Activated naive CD8-positive, alpha-beta T cell treated with anti-CD3 and anti-CD28 coated beads for 36 hours (primary cell): ENCODE measurements at regions not wholly inside any gene's neighbourhood (a gene's known extent, or its start where the extent isn't known, plus 50 kb on each side); places are given as distances from the start of the nearest gene placed in this dataset.

Experiments used
- DNase-seq: peaks from one replicate; pipeline ENCODE4 v3.0.0; 2021
- H3K27ac Mint-ChIP-seq: one replicate; pipeline ENCODE4 v1.8.0; 2022; ENCODE audit warnings: mild to moderate bottlenecking, moderate library complexity, mixed read lengths
- H3K27me3 Mint-ChIP-seq: one replicate; pipeline ENCODE4 v1.8.0; 2022; ENCODE audit warnings: mild to moderate bottlenecking, mixed read lengths
- H3K36me3 Mint-ChIP-seq: one replicate; pipeline ENCODE4 v1.8.0; 2021; ENCODE audit warnings: mild to moderate bottlenecking, mixed read lengths
- H3K4me1 Mint-ChIP-seq: one replicate; pipeline ENCODE4 v1.8.0; 2021; ENCODE audit warnings: mixed read lengths
- H3K4me3 Mint-ChIP-seq: one replicate; pipeline ENCODE4 v1.8.0; 2022; ENCODE audit warnings: mild to moderate bottlenecking, moderate library complexity, mixed read lengths
- H3K9me3 Mint-ChIP-seq: one replicate; pipeline ENCODE4 v1.8.0; 2022; ENCODE audit warnings: mixed read lengths

DNA sequence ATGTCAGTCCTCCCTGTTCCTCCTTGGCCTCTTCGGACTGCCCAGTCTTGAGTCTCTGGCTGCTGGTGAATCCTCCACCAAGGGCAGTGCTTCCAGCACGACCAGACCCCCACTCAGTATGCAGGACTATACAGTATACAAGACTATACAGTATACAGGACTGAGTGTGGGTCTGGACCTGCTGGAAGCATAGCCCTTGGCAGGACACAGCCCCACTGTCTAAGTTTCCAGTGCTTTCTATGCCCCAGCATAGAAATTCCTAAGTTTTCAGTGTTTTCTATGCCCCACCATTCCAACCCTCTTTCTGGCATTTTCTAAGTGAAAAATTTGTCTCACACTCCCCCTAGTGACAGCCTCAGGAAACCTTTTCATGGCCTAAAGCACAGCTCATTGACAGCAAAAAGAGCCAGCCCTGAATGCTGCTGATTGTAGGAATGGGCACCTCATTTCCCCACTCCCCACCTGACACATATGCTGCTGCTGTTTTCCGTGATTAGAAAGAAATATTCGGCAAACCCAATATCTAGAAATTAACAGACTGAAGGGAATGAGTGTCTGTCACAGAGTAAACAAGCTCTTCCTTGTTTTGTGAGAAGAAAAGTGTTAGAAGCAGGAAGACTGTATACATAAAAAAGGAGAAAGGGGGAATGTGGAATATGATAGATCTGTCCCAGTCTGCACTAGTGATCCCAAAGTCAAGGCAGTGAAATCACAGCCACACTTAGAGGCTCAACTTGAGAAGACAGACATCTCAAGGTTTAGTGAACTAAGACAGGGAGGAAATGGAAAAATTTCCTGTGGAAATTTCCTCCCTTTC, 206.9 kb downstream of the IBTK start:
- no peaks in the 10 kb centered on the region for H3K9me3 Mint-ChIP-seq
- no peak overlapping the region for H3K27ac Mint-ChIP-seq
- no peak for DNase-seq
- H3K4me3 Mint-ChIP-seq, result no peak overlapping the region
- H3K36me3 Mint-ChIP-seq, result no peaks in the 10 kb centered on the region
- H3K27me3 Mint-ChIP-seq, result no peaks in the 10 kb centered on the region
- no peaks in the 10 kb centered on the region for H3K4me1 Mint-ChIP-seq

DNA sequence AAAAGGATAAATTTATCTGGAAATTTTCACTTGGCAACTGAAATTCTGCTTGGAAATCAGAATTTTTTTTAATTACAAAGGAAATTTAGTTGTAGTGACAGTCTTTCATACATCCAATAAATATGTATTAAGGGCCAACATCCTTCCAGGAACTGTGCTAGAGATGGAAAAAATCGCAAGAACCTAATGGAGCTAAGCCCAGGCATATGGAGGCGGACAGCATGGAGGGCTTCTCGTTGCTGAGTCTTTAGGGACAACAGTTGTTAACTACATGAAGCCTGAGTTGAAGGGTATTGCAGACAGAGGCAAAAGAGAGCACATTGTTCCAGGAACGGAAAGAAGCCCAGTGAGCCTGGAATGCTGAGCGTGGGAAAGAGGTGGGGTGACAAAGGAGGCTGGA, 208.9 kb downstream of the IBTK start:
- no peak for DNase-seq
- H3K4me3 Mint-ChIP-seq, result no peak overlapping the region
- H3K4me1 Mint-ChIP-seq, result no peaks in the 10 kb centered on the region
- H3K9me3 Mint-ChIP-seq, result no peaks in the 10 kb centered on the region
- no peaks in the 10 kb centered on the region for H3K36me3 Mint-ChIP-seq
- no peak overlapping the region for H3K27ac Mint-ChIP-seq
- H3K27me3 Mint-ChIP-seq, result peaks cover 3% of the 10 kb centered on the region

DNA sequence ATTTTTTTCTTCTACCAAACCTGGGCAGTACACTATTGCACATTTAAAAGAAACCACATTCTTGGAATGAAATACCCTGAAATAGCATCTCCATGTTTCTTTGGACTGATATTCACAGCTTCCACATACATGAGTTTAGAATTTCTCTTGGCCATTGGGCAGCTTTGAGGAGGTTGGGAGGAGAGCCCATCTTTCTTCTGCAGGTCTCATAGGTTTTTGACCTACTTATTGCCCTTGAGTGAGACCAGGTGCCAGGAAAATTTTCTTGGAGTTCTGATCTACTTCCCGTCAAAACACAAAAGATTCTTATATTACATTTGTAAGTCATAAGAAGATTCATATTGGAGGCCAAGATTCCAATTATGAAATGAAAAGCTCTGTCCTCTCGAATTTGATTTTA, 212.0 kb downstream of the IBTK start:
- Mint-ChIP-seq H3K4me1 (no peaks in the 10 kb centered on the region), H3K27me3 (peaks cover 3% of the 10 kb centered on the region), H3K9me3 (no peaks in the 10 kb centered on the region), H3K4me3 (no peak overlapping the region), H3K36me3 (no peaks in the 10 kb centered on the region), H3K27ac (no peak overlapping the region)
- DNase-seq, result no peak

DNA sequence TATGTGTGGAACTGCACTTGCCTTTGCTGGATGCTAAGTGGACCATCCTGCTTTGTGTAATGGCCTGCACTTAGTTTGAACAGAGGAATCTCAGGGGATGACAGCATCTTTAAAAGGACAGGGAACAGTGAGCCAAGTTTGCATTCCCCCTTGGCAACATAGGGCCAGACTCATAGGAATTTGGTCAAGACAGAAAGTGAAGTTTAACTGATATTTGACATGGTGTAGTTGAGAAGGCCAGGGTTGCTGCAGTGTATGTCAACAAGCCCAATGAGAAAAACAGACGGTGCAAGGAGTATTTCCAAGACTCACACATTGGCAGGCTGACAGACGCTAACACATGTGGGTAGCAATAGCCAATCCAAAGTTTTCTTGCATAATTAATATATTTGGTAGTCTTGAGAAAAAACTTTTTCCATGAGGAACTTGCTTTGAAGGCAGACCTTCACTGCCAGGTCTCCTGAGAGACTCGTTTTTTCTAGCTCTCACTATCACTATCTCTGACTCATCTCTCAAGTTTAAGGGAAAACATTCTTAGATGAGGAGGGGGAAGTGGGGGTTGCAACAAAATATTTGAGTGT, 213.8 kb downstream of the IBTK start:
- Mint-ChIP-seq H3K36me3 (no peaks in the 10 kb centered on the region), H3K4me3 (no peak overlapping the region), H3K27me3 (peaks cover 3% of the 10 kb centered on the region), H3K4me1 (no peaks in the 10 kb centered on the region), H3K9me3 (no peaks in the 10 kb centered on the region), H3K27ac (no peak overlapping the region)
- no peak for DNase-seq

DNA sequence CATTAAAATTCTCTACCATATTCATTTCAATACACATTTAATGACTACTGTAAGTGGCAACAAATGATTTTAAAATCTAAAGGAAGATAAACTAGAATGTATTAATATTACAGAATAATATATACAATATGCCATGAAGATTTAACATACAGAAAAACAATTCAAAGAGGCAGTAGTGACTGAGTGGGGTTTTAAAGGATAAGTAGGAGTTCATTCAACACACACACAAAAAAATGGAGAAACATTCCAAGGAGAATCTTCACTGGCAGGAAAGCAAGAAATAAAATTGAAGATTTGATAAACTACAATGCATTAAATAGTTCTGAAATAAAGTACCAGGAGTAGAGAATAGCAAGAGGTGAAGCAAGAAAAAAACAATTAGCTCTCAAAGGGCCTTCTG, 215.1 kb downstream of the IBTK start:
- H3K27ac Mint-ChIP-seq, result no peak overlapping the region
- no peak overlapping the region for H3K4me3 Mint-ChIP-seq
- no peaks in the 10 kb centered on the region for H3K4me1 Mint-ChIP-seq
- H3K9me3 Mint-ChIP-seq, result no peaks in the 10 kb centered on the region
- H3K27me3 Mint-ChIP-seq, result peaks cover 3% of the 10 kb centered on the region
- DNase-seq, result no peak
- no peaks in the 10 kb centered on the region for H3K36me3 Mint-ChIP-seq

DNA sequence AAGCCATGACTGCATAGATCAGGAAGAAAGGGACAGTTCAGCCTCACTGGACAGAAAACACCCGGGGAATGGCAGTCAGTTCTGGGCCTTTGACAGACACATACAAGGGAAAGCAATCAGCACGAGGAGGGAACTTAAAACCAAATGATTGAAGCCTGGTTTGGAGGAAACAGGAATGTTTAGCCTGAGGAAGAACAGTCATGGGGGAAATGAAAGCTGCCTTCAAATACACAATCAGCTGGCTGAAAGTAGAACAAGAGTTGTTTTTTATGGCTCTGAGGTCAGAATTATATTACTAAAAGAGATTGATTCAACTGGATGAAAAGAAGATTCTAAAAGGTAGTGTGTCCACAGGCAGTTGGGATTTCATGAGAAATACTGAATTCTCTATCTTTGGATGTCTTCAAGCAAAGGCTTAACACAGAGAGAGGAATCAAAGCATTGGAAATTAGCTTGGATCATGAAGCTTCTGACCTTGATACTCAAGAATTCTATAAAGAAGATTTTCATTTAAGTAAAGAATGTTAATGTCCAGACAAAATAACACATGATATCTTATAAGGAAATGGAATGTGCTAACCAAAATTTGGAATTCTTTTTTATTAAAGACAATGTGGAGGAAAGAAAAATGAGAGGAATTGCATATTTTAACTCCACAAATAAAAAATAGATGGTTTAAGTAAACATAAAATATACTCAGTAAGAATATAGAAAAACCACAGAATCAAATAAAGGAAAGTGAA, 216.6 kb downstream of the IBTK start:
- no peak for DNase-seq
- Mint-ChIP-seq H3K27ac (no peak overlapping the region), H3K4me1 (no peaks in the 10 kb centered on the region), H3K9me3 (no peaks in the 10 kb centered on the region), H3K4me3 (no peak overlapping the region), H3K27me3 (peaks cover 3% of the 10 kb centered on the region), H3K36me3 (no peaks in the 10 kb centered on the region)

DNA sequence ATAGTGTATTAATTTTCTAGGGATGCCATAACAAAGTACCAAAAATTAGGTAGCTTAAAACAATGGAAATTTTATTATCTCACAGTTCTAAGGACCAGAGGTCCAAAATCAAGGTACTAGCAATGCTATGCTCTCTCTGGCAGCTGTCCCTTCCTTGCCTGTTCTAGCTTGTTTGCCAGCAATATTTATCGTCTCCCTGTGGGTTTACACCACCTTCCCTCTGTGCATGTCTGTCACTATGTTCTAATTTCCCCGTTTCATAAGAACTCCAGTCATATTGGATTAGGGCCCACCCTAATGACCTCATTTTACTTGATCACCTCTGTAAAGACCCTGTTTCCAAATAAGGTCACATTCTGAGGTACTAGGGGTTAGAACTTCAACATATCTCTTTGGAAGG, 217.2 kb downstream of the IBTK start:
- H3K9me3 Mint-ChIP-seq, result no peaks in the 10 kb centered on the region
- H3K27me3 Mint-ChIP-seq, result no peaks in the 10 kb centered on the region
- no peaks in the 10 kb centered on the region for H3K4me1 Mint-ChIP-seq
- H3K36me3 Mint-ChIP-seq, result no peaks in the 10 kb centered on the region
- DNase-seq, result no peak
- H3K27ac Mint-ChIP-seq, result no peak overlapping the region
- no peak overlapping the region for H3K4me3 Mint-ChIP-seq

DNA sequence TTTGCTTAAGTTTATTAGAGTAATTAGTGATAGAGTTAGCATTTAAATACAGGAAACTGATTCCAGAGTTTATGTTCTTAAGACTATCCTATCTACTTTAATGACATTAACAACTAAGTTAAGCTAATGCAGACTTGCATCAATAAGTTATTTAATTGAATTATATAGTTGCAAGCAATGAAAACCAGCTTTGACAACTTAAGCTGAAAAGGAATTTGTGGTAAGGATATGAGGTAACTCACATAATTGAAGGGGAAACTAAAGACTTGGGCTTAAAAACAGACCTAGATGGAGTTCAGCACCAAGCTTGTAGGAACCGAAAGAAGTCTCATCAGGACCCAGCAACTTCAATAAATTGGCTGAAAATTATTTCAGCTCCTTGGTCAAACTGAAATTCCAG, 222.3 kb downstream of the IBTK start:
- Mint-ChIP-seq H3K9me3 (no peaks in the 10 kb centered on the region), H3K4me1 (no peaks in the 10 kb centered on the region), H3K27me3 (no peaks in the 10 kb centered on the region), H3K36me3 (no peaks in the 10 kb centered on the region), H3K4me3 (no peak overlapping the region), H3K27ac (no peak overlapping the region)
- no peak for DNase-seq

DNA sequence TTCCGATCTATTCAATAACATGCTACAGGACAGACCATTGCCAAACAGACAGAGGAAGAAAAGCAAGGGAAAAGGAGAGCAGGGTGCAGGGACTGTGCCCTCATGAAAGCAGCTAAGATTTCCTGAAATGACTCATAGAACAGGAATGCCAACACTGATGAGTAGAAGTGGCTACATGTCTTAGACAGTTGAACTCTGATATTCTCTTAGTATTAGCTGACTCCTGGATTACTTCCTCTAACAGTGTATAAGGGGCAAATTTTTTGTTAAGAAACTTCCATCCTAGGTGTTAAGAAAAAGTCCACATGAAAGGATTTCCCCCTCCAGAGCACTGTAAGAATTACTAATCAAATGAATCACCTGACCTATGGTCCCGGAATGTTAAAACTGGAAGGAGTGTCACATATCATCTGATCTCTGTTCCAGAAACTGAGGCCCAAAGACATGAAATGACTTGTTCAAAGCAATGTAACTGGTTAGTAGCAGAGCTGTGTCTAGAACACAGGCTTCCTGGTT, 224.9 kb downstream of the IBTK start:
- H3K27ac Mint-ChIP-seq, result no peak overlapping the region
- no peak for DNase-seq
- H3K36me3 Mint-ChIP-seq, result no peaks in the 10 kb centered on the region
- no peaks in the 10 kb centered on the region for H3K9me3 Mint-ChIP-seq
- H3K27me3 Mint-ChIP-seq, result no peaks in the 10 kb centered on the region
- H3K4me1 Mint-ChIP-seq, result no peaks in the 10 kb centered on the region
- H3K4me3 Mint-ChIP-seq, result no peak overlapping the region

DNA sequence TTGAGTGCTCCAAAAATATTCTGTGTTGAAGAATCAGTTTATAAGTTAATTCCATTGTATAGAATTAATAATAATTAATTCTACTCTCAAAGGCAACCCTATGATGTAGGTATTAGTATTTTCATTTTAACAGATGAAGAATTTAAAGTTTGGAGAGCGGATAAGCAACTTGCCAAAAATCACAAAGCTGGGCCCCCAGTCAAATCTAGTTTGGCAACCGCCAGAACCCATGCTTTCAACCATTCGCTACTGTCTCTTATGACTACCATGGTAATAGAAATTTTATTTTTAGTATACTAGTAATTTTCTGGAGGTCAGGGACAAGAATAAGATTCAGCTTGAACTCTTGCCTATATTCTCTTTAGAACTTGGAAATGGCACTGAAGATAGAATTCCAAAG, 229.8 kb downstream of the IBTK start:
- no peak overlapping the region for H3K4me3 Mint-ChIP-seq
- H3K4me1 Mint-ChIP-seq, result no peaks in the 10 kb centered on the region
- H3K36me3 Mint-ChIP-seq, result no peaks in the 10 kb centered on the region
- no peak overlapping the region for H3K27ac Mint-ChIP-seq
- no peaks in the 10 kb centered on the region for H3K9me3 Mint-ChIP-seq
- no peak for DNase-seq
- H3K27me3 Mint-ChIP-seq, result no peaks in the 10 kb centered on the region

DNA sequence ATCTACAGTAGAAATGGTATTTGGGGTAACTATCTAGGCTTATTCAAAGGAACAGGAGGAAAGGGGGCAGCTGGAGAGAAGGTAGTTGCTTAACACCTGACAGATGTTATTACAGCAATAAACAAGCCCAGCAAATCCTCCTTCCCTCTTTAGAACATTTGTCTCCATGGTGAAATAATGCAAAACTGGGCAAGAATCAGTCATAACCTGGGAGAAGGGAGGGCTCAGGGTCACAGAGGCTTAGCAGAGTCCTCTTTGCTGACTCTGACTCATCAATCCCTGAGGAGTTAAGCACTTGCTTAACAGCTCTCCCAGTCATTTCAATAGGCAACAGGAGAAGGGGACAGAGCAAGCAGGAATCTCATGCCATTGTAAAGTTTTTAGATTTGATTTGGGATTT, 230.3 kb downstream of the IBTK start:
- Mint-ChIP-seq H3K4me3 (no peak overlapping the region), H3K27ac (no peak overlapping the region), H3K9me3 (no peaks in the 10 kb centered on the region), H3K27me3 (no peaks in the 10 kb centered on the region), H3K4me1 (no peaks in the 10 kb centered on the region), H3K36me3 (no peaks in the 10 kb centered on the region)
- DNase-seq, result no peak

DNA sequence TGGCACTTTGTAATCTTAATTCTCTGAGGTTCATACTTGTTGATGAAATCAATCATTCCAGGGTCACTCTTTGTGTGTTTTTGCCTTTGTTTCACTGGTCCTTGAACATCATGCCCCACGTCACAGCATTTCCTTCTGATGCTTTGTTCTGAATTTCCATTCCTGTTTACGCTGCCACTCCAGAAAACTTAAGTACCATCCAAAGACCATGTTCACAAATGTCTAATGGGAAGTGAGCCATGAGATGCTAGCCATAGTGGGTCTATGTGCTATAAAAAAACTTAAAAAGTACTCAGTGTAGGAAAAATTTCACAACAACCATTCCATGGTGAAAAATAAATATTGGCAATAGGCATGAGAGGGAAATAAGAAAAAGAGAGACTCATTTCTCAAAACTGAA, 232.0 kb downstream of the IBTK start:
- H3K27me3 Mint-ChIP-seq, result no peaks in the 10 kb centered on the region
- no peak overlapping the region for H3K4me3 Mint-ChIP-seq
- H3K27ac Mint-ChIP-seq, result no peak overlapping the region
- H3K4me1 Mint-ChIP-seq, result no peaks in the 10 kb centered on the region
- peaks cover 5% of the 10 kb centered on the region for H3K9me3 Mint-ChIP-seq
- H3K36me3 Mint-ChIP-seq, result no peaks in the 10 kb centered on the region
- DNase-seq, result no peak

DNA sequence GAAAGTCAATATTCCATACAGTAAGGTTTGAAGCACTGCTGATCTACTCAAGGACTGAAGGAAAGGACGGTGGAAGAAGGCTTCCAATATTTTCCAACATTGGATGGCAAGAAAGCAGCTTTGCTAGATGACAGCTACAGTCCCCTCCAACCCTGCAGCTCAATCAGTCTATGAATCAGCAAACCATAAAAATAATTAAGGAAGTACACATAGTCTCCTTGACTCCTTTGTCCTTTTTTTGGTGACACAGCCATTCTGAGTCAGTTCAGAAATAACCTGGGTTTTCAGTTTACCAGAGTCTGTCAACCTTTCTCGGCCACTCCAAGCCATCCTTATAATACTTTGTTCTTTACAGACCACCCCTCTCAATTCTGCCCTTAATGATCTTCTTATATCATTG, 232.5 kb downstream of the IBTK start:
- Mint-ChIP-seq H3K4me3 (no peak overlapping the region), H3K36me3 (no peaks in the 10 kb centered on the region), H3K27me3 (no peaks in the 10 kb centered on the region), H3K9me3 (peaks cover 8% of the 10 kb centered on the region), H3K4me1 (no peaks in the 10 kb centered on the region), H3K27ac (no peak overlapping the region)
- DNase-seq, result no peak

DNA sequence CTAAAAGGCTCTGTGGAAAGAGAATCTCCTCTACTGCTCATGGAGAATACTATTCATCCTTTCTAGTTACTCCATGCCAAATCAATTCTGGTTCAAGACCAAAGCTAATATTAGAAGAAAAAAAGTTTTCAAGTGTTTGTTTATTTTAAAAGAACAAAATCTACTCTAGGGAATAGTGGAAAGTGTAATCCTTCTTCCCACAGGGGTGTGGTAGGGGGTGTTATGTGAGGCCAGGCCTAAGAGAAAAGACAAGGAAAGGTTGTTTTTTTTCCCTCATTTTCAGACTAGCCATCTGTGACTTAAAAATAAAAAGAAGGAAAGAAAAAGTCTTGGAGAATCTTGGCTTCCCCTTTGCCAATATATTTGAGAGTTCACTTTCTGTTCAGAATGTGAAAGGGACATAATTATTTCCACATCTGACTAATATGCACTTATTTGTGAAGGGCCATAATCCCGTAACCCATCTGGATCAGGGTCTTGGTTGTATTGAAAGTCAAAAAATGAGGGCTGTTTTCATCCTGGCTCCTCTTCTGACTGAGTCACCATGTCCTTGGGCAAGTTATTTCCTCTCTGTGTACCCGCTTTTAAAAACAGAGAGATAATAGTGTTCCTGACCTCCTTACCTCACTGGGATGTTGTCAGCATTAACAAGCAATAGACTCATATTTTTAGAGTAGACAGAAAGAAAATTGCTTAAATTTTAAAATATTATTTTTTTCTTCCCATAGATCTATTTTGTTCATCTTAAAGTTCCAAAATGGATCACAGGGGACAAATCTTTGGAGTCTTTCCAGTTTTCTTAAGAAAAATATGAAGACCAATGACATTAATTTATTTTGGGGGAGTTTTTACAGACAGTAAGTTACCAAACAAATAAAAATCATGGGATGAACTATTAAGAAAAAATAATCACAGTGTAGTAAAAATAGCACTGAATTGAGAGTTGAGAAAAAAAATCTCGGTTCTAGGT, 233.7 kb downstream of the IBTK start:
- Mint-ChIP-seq H3K4me3 (no peak overlapping the region), H3K27me3 (no peaks in the 10 kb centered on the region), H3K27ac (no peak overlapping the region), H3K9me3 (peaks cover 11% of the 10 kb centered on the region), H3K4me1 (no peaks in the 10 kb centered on the region), H3K36me3 (no peaks in the 10 kb centered on the region)
- no peak for DNase-seq
